Activated CD8-positive, alpha-beta memory T cell treated with anti-CD3 and anti-CD28 coated beads, Interleukin-2, amount 50 U/mL, for 24 hours (primary cell): ENCODE measurements at regions not wholly inside any gene's neighbourhood (a gene's known extent, or its start where the extent isn't known, plus 50 kb on each side); places are given as distances from the start of the nearest gene placed in this dataset.
"Not testable (repeated sequence)": the region's sequence is repeated elsewhere in the genome, so short reads cannot be mapped to it uniquely, and the experiment has no call there.

Source experiments
- DNase-seq: peaks from one replicate; pipeline ENCODE4 v3.0.0-alpha.2; 2020; ENCODE audit errors: extremely low read depth

DNA sequence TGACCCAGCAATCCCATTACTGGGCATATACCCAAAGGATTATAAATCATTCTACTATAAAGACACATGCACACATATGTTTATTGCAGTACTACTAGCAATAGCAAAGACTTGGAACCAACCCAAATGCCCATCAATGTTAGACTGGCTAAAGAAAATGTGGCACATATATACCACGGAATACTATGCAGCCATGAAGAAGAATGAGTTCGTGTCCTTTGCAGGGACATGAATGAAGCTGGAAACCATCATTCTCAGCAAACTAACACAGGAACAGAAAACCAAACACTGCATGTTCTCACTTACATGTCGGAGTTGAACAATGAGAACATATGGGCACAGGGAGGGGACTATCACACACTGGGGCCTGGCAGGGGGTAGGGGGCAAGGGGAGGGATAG lies 183.0 kb downstream of the HACE1 start:
- not testable (repeated sequence) for DNase-seq

GRCh38 chr6:104675161-104675560 lies 184.6 kb downstream of the HACE1 start:
- DNase-seq: not testable (repeated sequence)

DNA sequence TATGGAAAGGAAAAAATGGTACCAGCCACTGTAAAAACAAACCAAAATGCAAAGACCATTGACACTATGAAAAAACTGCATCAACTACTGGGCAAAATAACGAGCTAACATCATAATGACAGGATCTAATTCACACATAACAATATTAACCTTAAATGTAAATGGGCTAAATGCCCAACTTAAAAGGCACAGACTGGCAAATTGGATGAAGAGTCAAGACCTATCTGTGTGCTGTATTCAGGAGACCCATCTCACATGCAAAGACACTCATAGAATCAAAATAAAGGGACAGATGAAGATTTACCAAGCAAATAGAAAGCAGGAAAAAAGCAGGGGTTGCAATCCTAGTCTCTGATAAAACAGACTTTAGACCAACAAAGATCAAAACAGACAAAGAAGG lies 186.6 kb downstream of the HACE1 start:
- DNase-seq: not testable (repeated sequence)

DNA sequence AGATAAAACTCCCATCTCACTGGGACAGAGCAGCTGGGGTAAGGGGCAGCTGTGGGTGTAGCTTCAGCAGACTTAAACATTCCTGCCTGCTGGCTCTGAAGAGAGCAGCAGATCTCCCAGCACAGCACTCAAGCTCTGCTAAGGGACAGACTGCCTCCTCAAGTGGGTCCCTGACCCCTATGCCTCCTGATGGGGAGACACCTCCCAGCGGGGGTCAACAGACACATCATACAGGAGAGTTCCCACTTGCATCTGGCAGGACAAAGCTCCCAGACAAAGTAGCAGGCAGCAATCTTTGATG lies 188.2 kb downstream of the HACE1 start:
- not testable (repeated sequence) for DNase-seq

DNA sequence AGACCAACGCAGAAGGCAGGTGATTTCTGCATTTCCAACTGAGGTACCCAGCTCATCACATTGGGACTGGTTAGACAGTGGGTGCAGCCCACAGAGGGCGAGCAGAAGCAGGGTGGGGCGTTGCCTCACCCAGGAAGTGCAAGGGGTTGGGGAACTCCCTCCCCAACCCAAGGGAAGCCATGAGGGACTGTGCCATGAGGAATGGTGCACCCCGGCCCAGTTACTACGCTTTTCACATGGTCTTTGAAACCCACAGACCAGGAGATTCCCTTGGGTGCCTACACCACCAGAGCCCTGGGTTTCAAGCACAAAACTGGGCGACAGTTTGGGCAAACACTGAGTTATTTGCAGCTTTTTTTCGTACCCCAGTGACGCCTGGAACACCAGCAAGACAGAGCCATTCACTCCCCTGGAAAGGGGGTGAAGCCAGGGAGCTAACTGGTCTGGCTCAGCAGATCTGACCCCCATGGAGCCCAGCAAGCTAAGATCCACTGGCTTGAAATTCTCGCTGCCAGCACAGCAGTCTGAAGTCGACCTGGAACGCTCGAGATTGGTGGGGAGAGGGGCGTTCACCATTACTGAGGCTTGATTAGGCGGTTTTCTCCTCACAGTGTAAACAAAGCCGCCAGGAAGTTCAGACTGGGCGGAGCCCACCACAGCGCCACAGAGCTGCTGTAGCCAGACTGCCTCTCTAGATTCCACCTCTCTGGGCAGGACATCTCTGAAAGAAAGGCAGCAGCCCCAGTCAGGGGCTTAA lies 188.7 kb downstream of the HACE1 start:
- DNase-seq: not testable (repeated sequence)

DNA sequence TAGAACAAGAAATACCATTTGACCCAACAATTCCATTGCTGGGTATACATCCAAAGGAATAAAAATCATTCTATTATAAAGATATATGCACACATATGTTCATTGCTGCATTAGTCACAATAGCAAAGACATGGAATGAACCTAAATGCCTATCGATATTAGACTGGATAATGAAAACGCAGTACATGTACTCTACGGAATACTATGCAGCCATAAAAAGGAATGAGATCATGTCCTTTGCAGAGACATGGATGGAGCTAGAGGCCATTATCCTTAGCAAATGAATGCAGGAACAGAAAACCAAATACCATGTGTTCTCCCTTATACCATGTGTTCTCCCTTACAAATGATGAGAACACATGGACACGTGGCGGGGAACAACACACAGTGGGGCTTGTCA lies 190.2 kb downstream of the HACE1 start:
- DNase-seq: no peak

DNA sequence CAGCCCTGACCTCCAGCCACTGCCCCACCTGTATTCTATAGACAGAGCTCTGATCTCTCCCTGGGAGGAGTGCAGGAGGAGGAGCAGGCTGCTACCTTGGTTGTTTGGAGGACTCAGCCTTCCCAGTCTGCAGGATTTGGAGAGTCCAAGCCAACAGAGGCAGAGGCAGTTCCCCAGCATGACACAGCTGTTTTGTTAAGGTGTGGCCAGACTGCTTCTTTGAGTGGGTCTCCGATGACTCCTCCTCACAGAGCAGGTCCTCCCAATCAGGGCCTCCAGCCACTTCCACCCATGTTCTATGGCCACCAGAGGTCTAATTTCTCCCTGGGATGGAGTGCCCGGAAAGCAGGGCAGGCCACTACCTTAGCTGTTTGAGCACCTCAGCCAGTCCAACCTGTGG lies 203.5 kb downstream of the HACE1 start:
- DNase-seq: no peak

DNA sequence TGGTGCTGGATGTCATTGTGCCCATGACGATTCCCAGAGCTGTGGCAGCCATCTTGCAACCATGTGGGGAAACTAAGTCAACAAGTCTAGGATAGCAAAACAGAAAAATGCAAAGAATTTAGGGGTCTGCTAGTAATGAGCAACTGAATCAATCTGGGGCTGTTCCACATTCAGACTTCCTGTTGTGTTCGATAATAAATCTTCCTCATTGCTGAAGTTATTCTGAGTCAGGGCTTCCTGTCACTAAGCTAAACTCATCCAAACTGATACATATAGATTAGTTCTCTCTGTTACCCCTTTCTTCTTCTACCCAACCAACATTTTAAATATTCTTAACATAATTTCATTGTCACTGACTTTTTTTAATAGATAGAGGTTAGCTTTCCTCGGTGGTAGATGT lies 205.9 kb downstream of the HACE1 start:
- no peak for DNase-seq

- no peak for DNase-seq
Observed at GRCh38 chr6:104648347-104648746, 211.4 kb downstream of the HACE1 start.

DNA sequence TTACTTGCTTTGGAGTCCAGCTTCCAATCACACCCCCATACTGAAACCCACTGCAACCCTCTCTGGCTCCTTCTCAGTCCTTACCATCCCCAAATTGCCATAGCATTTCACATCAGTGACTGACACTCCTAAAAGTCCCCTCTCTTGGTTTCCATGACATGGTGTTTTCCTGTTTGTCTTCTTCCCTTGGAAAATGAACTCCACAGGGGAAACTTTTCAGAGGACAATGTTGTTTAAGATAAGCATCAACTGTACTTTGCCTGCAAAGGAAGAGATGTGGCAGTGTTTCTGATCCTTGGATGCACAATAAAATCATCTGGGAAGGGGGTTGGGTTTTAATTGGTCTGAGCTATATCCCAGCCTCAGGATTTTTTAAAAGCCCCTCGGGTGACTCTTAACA lies 214.9 kb downstream of the HACE1 start:
- no peak for DNase-seq

GRCh38 chr6:104642871-104643270 lies 216.8 kb downstream of the HACE1 start:
- DNase-seq: no peak

DNA sequence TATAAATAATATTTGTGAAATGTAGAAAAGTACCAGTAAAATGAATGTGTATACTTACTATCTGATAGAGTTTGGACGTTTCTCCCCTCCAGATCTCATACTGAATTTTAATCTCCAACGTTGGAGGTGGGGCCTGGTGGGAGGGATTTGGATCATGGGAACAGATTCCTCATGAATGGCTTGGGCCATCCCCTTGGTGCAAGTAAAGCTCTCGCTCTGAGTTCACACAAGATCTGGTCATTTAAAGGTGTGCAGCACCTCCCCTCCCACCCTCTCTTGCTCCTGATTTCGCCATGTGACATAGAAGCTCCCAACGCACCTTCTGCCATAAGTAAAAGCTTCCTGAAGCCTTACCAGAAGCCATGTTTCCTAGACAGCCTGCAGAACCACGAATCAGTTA lies 219.0 kb downstream of the HACE1 start:
- no peak for DNase-seq

- DNase-seq: no peak
Observed at GRCh38 chr6:104640150-104640700, 219.5 kb downstream of the HACE1 start.

- DNase-seq: no peak
Observed at GRCh38 chr6:104639668-104640067, 220.1 kb downstream of the HACE1 start.

GRCh38 chr6:104638841-104639290 lies 220.9 kb downstream of the HACE1 start:
- DNase-seq: no peak

DNA sequence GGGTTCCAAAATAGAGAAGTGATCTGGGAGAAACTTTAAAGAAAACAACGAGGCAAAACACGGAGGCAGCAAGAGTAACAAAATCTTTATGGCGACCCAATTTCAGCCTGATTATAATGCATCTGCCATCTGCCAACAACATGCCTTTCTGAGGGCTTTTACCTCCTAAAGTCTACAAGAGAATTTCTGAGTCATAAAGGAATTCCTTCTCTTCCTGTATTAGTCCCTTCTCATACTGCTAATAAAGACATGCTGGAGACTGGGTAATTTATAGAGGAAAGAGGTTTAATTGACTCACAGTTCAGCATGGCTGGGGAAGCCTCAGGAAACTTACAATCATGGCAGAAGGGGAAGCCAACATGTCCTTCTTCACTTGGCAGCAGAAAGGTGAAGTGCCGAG lies 226.6 kb downstream of the HACE1 start:
- DNase-seq: no peak

DNA sequence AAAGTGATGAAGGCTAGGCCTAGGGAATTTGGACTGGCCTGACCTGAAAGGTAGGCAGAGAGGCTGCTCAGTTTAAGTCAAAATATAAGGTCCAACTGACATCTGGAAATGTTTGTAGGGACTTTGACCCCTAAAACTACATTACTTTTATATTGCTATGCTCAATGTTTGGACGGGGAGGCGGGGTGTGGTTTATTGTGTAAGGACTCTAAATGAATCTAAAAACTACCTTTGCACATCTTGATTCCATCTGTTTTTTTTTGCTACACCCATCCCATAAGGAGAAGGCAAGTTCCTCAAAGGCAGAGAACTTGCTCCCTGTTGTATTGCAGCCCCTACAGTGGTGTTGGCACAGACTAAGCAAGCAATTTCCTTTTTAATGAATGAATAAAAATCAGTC lies 227.1 kb downstream of the HACE1 start:
- no peak for DNase-seq

DNA sequence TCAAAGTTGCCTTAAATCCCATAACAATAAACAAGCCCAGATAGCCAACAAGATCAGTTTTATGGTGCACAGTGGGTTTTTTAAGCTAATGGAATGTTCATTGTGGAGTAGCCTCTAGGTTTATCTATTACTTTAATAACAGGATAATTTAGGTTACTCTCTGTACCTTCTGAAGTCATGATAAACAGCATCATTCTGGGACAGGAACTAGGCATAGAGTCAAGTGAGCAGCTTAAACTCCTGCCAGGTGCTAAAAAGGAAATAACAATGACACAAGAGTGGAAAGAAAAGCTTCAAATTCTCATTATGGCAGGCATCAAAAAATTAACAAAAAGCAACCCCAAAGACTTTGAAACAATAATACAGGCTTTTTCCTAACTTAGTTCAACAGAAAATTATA lies 228.8 kb downstream of the HACE1 start:
- DNase-seq: no peak

- DNase-seq: no peak
Observed at GRCh38 chr6:104630522-104630921, 229.2 kb downstream of the HACE1 start.

- DNase-seq: no peak
Observed at GRCh38 chr6:104629826-104630225, 229.9 kb downstream of the HACE1 start.

DNA sequence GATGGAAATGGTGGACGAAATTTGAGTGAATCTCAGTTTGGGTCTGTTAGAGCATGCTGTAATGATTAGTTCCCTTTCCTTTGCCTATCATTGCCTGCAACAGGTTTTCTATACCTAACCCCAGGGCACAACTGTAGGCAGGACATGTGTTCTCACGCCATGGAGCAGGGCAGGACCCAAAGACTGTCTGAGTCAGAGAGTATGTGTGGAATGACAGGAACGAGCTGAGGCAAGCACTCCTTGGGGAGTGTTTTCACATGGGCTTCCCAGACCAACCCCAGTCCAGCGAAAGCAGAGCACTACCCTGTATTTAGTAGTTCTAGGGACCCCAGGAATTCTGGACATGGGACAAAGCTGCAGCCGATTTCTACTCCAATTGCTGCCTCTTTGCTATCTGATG lies 234.2 kb downstream of the HACE1 start:
- no peak for DNase-seq

DNA sequence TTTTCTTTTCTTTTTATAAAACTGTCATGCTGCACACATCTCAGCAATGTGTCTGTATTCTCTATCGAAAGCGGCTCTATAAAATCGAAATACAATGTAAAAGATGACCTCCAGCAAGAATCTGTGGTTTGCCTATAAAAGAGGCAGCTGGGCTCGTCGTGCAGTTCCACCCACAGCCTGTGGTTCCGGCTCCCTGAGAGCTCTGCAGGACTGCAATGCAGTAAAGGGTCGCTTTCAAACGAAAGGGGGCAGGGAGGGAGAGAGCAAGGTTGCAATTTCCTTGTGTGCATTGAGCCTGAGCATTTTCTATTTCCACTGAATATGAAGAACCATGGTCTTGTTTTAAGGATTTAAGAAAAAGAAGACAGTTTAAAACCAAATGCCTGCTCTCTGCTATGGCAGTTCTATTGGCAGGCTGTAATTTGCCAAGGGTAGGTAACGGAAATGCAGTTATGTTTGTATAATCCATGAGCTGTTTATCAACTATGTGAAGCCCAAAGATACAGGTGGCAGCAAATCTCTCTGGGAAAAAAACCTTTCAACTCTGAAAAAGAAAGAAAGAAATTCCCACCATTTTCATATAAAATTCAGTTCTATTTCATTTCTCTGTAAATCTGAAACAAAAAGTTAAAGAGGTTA lies 236.5 kb downstream of the HACE1 start:
- DNase-seq: no peak

- no peak for DNase-seq
Observed at GRCh38 chr6:104621396-104621795, 238.3 kb downstream of the HACE1 start.
